ENCODE measurements at regions not wholly inside any gene's neighbourhood (a gene's known extent, or its start where the extent isn't known, plus 50 kb on each side); places are given as distances from the start of the nearest gene placed in this dataset.

- TF ChIP-seq ZFP30 (CRISPR knock-in tag; IDR thresholded peaks at IDR 0.05) (no peak), PATZ1 (CRISPR knock-in tag; IDR thresholded peaks at IDR 0.05; ENCODE audit: borderline replicate concordance) (no peak), ARNTL (CRISPR knock-in tag; IDR thresholded peaks at IDR 0.05; ENCODE audit: borderline replicate concordance, low read depth) (no peak), ISL1 (CRISPR knock-in tag; IDR thresholded peaks at IDR 0.05) (no peak), ESRRG (CRISPR knock-in tag; IDR thresholded peaks at IDR 0.05) (no peak), RARB (CRISPR knock-in tag; IDR thresholded peaks at IDR 0.05) (no peak), ZNF8 (CRISPR knock-in tag; IDR thresholded peaks at IDR 0.05) (no peak), OSR1 (CRISPR knock-in tag; IDR thresholded peaks at IDR 0.05) (no peak), POU6F1 (CRISPR knock-in tag; IDR thresholded peaks at IDR 0.05; ENCODE audit: borderline replicate concordance, low read depth) (no peak), CREB5 (CRISPR knock-in tag; IDR thresholded peaks at IDR 0.05; ENCODE audit: low read depth) (no peak), SNAI2 (CRISPR knock-in tag; IDR thresholded peaks at IDR 0.05) (no peak)
These were observed 178.6 kb downstream of the RRAGC start for GRCh38 chr1:38680801-38681510.

Measured in SK-N-SH treated with all-trans-retinoic acid at 6 μM for 48 hours (cell line).